ENCODE measurements at regions not wholly inside any gene's neighbourhood (a gene's known extent, or its start where the extent isn't known, plus 50 kb on each side); places are given as distances from the start of the nearest gene placed in this dataset.

DNA sequence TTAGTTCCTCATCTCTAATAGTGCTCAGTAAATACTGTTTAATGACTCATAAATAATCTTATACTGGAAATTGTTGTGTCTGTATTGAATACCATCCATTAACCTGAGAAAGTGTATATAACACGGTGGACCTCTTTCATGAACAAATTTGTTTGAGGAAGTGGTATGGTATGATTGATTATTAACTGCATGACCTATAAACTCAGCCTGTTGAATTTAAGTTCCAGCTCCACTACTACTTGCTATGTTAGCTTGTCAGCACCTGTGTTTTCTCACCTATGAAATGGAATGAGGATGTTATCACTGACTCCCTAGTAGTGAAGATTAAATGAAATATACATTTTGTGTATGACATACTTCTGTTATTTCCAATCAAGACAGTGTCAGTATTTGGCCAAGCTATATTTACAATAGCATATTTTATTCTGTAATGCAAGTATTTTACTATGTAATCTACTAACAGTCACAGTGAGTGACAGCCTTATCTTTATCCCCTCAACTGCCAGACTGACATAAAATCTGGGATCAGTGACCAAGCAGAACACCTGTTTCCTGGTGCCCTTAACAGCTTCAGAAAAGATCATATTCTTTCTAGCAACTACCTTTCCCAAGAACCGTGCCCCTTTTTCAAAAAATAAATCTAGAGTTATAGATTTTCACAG lies 77.3 kb upstream of the ITGA1 start:
- TF ChIP-seq, protein P1, sequence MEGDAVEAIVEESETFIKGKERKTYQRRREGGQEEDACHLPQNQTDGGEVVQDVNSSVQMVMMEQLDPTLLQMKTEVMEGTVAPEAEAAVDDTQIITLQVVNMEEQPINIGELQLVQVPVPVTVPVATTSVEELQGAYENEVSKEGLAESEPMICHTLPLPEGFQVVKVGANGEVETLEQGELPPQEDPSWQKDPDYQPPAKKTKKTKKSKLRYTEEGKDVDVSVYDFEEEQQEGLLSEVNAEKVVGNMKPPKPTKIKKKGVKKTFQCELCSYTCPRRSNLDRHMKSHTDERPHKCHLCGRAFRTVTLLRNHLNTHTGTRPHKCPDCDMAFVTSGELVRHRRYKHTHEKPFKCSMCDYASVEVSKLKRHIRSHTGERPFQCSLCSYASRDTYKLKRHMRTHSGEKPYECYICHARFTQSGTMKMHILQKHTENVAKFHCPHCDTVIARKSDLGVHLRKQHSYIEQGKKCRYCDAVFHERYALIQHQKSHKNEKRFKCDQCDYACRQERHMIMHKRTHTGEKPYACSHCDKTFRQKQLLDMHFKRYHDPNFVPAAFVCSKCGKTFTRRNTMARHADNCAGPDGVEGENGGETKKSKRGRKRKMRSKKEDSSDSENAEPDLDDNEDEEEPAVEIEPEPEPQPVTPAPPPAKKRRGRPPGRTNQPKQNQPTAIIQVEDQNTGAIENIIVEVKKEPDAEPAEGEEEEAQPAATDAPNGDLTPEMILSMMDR (IDR thresholded peaks at IDR 0.05), result no peak
- TF ChIP-seq EZH2 (IDR thresholded peaks at IDR 0.05) (no peak), EZH2phosphoT487 (IDR thresholded peaks at IDR 0.05) (no peak)

Data from neural progenitor cell (in vitro differentiated cells).